ENCODE measurements at regions not wholly inside any gene's neighbourhood (a gene's known extent, or its start where the extent isn't known, plus 50 kb on each side); places are given as distances from the start of the nearest gene placed in this dataset.
"Not testable (repeated sequence)": the region's sequence is repeated elsewhere in the genome, so short reads cannot be mapped to it uniquely, and the experiment has no call there.

GRCh38 chrY:18997635-18998240 lies 224.2 kb upstream of the HSFY2 start:
- no peak for DNase-seq (ENCODE audit: insufficient read length, low spot score)
- no peak for TF ChIP-seq POLR2A (IDR thresholded peaks at IDR 0.05; ENCODE audit: low read depth, low read length)
- no peak for FAIRE-seq

GRCh38 chrY:18993480-18993879 lies 219.9 kb upstream of the HSFY2 start:
- FAIRE-seq (no peak), DNase-seq (ENCODE audit: insufficient read length, low spot score) (no peak)
- TF ChIP-seq POLR2A (IDR thresholded peaks at IDR 0.05; ENCODE audit: low read depth, low read length), result no peak

GRCh38 chrY:18992684-18993083 lies 219.1 kb upstream of the HSFY2 start:
- not testable (repeated sequence) for FAIRE-seq; DNase-seq (ENCODE audit: insufficient read length, low spot score)

DNA sequence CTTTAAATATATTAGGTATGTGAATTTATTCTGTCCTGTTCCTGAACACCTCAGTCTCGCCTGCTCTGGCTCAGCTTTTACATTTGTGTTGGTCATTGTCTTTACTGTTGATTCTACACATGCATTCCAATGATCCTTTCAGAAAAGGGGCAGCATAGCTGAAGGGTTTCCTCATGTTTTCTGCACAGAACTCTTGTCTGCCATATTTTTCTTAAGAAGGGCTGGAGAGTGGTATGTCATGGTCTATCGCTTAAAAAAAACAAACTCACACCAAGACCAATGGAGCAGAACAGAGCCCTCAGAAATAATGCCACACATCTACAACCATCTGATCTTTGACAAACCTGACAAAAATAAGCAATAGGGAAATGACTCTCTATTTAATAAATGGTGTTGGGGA lies 215.8 kb upstream of the HSFY2 start:
- no peak for DNase-seq (ENCODE audit: insufficient read length, low spot score)
- no peak for TF ChIP-seq POLR2A (IDR thresholded peaks at IDR 0.05; ENCODE audit: low read depth, low read length)
- no peak for FAIRE-seq

DNA sequence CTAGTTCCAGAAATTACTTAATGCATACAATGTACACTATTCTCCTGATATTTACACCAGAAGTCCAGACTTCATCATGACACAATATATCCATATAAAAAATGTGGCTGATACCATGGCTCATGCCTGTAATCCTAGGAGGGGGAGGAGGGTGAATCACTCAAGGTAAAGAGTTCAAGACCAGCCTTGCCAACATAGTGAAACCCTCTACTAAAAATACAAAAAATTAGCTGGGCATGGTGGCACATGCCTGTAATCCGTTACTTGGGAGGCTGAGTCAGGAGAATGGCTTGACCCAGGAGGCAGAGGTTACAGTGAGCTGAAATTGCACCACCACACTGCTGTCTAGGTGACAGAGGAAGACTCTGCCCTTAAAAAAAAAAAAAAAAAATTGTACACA lies 192.5 kb upstream of the HSFY2 start:
- TF ChIP-seq POLR2A (IDR thresholded peaks at IDR 0.05; ENCODE audit: low read depth, low read length), result no peak
- no peak for FAIRE-seq
- no peak for DNase-seq (ENCODE audit: insufficient read length, low spot score)

DNA sequence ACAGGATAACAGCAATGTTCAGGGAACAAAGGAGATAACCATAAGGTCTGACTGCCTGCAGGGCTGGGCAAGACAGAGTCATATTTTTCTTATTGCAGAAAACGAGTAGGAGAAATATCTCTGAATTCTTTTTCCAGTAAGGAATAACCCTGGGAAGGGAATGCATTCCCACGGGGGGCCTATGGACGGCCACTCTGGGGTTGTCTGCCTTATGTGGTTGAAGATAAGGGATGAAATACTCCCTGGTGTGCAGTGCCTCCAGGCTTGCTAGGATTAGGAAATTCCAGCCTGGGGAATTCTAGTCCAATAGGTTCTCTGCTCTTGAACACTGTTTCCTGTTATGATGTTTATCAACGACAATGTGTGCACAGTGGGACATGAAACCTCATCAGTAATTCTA lies 185.3 kb upstream of the HSFY2 start:
- DNase-seq (ENCODE audit: insufficient read length, low spot score) (no peak), FAIRE-seq (no peak)
- TF ChIP-seq POLR2A (IDR thresholded peaks at IDR 0.05; ENCODE audit: low read depth, low read length), result no peak

GRCh38 chrY:18951657-18952435 lies 178.3 kb upstream of the HSFY2 start:
- no peak for TF ChIP-seq POLR2A (IDR thresholded peaks at IDR 0.05; ENCODE audit: low read depth, low read length)
- DNase-seq (ENCODE audit: insufficient read length, low spot score) (no peak), FAIRE-seq (no peak)

- no peak for DNase-seq (ENCODE audit: insufficient read length, low spot score)
- TF ChIP-seq POLR2A (IDR thresholded peaks at IDR 0.05; ENCODE audit: low read depth, low read length), result no peak
- FAIRE-seq, result no peak
Observed at GRCh38 chrY:18951019-18951418, 177.5 kb upstream of the HSFY2 start.

DNA sequence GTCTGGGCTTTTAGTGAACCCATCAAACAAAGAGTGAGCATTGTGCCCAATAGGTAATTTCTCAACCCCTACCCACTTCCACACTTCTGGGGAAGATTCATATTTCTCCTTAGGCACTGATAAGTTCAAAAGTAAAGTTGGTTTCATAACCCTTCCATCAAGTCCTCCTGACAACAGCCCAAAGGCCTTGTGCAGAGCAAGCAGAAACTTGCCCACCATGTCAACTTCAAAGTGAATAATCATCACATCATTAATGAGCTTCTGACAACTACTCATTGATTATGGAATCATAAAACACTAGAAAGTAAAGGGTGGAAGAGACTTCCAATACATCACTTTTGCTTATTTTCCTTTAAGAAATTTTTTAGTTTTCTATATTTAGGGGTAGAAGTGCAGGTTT lies 163.3 kb upstream of the HSFY2 start:
- no peak for TF ChIP-seq POLR2A (IDR thresholded peaks at IDR 0.05; ENCODE audit: low read depth, low read length)
- DNase-seq (ENCODE audit: insufficient read length, low spot score), result no peak
- FAIRE-seq, result no peak

- FAIRE-seq (no peak), DNase-seq (ENCODE audit: insufficient read length, low spot score) (no peak)
- TF ChIP-seq POLR2A (IDR thresholded peaks at IDR 0.05; ENCODE audit: low read depth, low read length), result no peak
Observed at GRCh38 chrY:18919256-18919655, 145.7 kb upstream of the HSFY2 start.

DNA sequence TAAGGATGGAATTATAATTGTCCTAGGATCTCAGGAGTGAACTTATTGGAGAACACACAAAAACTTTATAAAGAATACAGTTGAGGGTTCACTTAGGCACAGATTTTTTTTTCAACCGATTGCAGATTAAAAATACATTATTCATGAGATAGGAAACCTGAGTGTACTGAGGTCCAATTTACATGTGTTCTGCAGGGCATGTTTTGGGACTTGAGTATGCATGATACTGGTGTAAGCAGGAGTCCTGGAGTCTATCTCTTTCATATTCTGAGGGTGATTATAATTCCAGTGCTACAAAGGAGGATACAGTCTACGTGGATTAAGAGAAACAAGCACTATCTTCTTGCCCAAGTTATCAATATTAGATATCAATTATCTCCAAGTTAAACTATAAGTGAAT lies 139.3 kb upstream of the HSFY2 start:
- DNase-seq (ENCODE audit: insufficient read length, low spot score) (no peak), FAIRE-seq (no peak)
- TF ChIP-seq POLR2A (IDR thresholded peaks at IDR 0.05; ENCODE audit: low read depth, low read length), result no peak

DNA sequence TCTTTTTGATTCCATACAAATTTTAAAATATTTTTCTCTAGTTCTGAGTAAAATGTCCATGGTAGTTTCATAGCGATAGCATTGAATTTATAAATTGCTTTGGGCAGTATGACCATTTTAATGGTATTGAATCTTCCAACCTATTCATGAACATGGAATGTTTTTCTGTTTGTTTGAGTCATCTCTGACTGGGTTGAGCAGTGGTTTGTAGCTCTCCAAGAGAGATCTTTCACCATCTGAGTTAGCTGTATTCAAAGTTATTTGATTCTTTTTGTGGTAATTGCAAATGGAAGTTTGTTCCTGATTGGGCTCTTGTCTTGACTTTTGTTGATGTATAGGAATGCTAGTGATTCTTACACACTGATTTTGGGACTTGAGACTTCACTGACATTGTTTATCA lies 136.3 kb upstream of the HSFY2 start:
- no peak for FAIRE-seq
- no peak for TF ChIP-seq POLR2A (IDR thresholded peaks at IDR 0.05; ENCODE audit: low read depth, low read length)

DNA sequence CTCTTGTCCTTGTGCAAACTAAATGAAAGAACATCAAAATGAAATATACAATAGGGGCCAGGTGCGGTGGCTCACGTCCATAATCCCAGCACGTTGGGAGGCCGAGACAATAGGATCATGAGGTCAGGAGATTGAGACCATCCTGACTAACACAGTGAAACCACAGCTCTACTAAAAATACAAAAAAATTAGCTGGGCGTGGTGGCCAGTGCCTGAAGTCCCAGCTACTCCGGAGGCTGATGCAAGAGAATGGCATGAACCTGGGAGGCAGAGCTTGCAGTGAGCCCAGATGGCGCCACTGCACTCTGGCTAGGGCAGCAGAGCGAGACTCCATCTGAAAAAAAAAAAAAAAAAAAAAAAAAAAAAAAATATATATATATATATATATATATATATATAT lies 132.7 kb upstream of the HSFY2 start:
- DNase-seq (ENCODE audit: insufficient read length, low spot score); FAIRE-seq: not testable (repeated sequence)

More for the DNA sequence above, 136.3 kb upstream of the HSFY2 start:
- no peak for DNase-seq (ENCODE audit: insufficient read length, low spot score)

GRCh38 chrY:18904296-18904695 lies 130.8 kb upstream of the HSFY2 start:
- DNase-seq (ENCODE audit: insufficient read length, low spot score) (no peak), FAIRE-seq (no peak)
- TF ChIP-seq POLR2A (IDR thresholded peaks at IDR 0.05; ENCODE audit: low read depth, low read length), result no peak

- FAIRE-seq (no peak), DNase-seq (ENCODE audit: insufficient read length, low spot score) (no peak)
- TF ChIP-seq POLR2A (IDR thresholded peaks at IDR 0.05; ENCODE audit: low read depth, low read length), result no peak
Observed at GRCh38 chrY:18891994-18892393, 118.5 kb upstream of the HSFY2 start.

All from H54 (cell line).